Chondrocyte (in vitro differentiated cells): ENCODE measurements at regions not wholly inside any gene's neighbourhood (a gene's known extent, or its start where the extent isn't known, plus 50 kb on each side); places are given as distances from the start of the nearest gene placed in this dataset.

ENCODE experiments used
- DNase-seq: peaks from one replicate; pipeline ENCODE4 v3.0.0; 2021; ENCODE audit warnings: mixed read lengths, low spot score
- H3K27ac Mint-ChIP-seq: one replicate; pipeline ENCODE4 v1.8.0; 2021; ENCODE audit warnings: mild to moderate bottlenecking, moderate library complexity, mixed read lengths; ENCODE audit not compliant: unreplicated experiment
- H3K27me3 Mint-ChIP-seq: 2 replicates; pipeline ENCODE4 v1.8.0; 2021; ENCODE audit warnings: low read depth, mixed read lengths
- H3K36me3 Mint-ChIP-seq: 2 replicates; pipeline ENCODE4 v1.8.0; 2021; ENCODE audit warnings: low read depth, mixed read lengths
- H3K4me1 Mint-ChIP-seq: 2 replicates; pipeline ENCODE4 v1.8.0; 2021; ENCODE audit warnings: low read depth, mild to moderate bottlenecking, mixed read lengths
- H3K4me3 Mint-ChIP-seq: one replicate; pipeline ENCODE4 v1.8.0; 2021; ENCODE audit warnings: mild to moderate bottlenecking, moderate library complexity, mixed read lengths; ENCODE audit not compliant: unreplicated experiment
- H3K9me3 Mint-ChIP-seq: 2 replicates; pipeline ENCODE4 v1.8.0; 2021; ENCODE audit warnings: low read depth, mixed read lengths
- TF ChIP-seq, protein P1 (sequence below): fragments of 200-600 bp; sonication (generic); IDR thresholded peaks from 2 replicates; pipeline ENCODE4 v1.5.0; 2021; ENCODE audit warnings: antibody characterized with exemption, mild to moderate bottlenecking, moderate library complexity

DNA sequence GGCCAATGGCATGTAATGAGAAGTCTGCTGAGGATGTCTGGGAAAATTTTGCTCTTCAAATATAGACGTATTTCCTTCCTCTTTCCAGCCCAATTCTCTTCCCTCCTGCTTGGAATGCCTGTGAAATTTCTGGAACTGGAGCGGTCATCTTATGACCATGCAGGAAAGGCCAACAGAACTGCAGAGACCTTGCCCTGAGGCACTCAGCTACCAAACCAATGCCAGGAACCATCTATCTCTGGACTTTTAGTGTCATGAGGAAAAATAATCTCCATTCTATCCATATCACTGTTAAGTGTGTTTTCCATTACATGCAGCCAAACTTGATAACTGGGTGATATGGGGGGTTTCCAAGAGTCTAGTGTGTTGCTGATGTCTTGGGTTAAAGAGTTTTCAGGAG, 363.7 kb downstream of the SLC4A3 start:
- DNase-seq = no peak
- Mint-ChIP-seq H3K4me1 (peaks cover 9% of the 10 kb centered on the region), H3K27me3 (no peaks in the 10 kb centered on the region), H3K27ac (no peak overlapping the region), H3K4me3 (no peak overlapping the region), H3K36me3 (no peaks in the 10 kb centered on the region), H3K9me3 (peaks cover 5% of the 10 kb centered on the region)
- TF ChIP-seq, protein P1, sequence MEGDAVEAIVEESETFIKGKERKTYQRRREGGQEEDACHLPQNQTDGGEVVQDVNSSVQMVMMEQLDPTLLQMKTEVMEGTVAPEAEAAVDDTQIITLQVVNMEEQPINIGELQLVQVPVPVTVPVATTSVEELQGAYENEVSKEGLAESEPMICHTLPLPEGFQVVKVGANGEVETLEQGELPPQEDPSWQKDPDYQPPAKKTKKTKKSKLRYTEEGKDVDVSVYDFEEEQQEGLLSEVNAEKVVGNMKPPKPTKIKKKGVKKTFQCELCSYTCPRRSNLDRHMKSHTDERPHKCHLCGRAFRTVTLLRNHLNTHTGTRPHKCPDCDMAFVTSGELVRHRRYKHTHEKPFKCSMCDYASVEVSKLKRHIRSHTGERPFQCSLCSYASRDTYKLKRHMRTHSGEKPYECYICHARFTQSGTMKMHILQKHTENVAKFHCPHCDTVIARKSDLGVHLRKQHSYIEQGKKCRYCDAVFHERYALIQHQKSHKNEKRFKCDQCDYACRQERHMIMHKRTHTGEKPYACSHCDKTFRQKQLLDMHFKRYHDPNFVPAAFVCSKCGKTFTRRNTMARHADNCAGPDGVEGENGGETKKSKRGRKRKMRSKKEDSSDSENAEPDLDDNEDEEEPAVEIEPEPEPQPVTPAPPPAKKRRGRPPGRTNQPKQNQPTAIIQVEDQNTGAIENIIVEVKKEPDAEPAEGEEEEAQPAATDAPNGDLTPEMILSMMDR = no peak

DNA sequence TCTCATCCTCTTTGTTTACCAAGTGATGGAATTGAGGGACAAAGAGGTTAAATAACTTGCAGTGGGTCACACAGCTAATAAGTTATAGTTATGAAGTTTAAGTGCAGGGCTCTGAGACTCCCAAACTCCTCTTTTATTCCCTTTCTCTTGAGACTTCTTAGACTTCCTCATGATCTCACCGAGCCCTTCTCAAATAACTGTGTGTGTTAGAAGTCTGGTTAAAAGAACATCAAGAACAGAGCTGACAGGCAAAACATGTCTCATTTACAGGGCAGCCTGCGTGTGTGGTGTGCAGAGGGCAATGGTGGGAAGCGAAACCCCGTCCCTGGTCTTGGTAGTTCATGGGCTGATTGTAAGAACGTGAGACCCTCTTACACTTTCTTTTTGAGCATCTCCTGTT, 368.0 kb downstream of the SLC4A3 start:
- Mint-ChIP-seq H3K4me3 (no peak overlapping the region), H3K4me1 (peaks cover 24% of the 10 kb centered on the region), H3K9me3 (no peaks in the 10 kb centered on the region), H3K27me3 (no peaks in the 10 kb centered on the region), H3K36me3 (no peaks in the 10 kb centered on the region), H3K27ac (no peak overlapping the region)
- TF ChIP-seq, protein P1 = no peak
- no peak for DNase-seq

DNA sequence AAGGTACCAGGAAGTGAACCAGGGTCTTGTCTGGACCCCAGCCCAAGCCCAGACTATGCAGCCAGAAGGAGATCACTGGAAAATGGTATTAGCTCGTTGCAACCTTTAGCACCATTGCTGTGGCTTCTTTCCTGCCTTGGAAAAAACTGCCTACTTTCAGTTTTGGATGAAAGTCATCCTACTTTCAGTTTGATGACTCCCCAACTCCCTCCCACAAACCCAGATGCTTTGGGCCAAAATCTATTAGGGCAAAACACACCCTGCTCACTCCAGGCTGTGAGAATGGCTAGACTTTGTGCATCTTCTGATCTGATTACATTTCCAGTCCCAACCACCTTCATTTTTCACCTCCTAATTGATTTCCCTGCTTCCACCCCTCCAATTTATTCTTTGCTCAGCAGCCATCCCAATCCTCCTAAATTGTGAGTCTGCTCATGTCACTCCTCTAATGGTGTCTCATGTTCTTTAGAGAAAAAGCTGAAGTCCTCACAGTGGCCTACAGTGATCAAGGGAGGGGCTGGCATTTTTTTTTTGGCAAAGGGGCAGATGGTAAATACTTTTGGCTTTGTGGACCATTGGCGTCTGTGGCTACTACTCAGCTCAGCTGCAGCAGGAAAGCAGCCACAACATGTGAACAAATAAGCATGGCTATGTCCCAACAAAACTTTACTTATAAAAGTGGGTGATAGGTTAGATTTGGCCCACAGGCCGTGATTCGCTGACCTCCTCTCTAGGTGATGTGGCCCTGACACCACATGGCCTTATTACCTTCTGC, 368.7 kb downstream of the SLC4A3 start:
- peaks cover 31% of the 10 kb centered on the region for H3K4me1 Mint-ChIP-seq
- TF ChIP-seq, protein P1 = no peak

DNA sequence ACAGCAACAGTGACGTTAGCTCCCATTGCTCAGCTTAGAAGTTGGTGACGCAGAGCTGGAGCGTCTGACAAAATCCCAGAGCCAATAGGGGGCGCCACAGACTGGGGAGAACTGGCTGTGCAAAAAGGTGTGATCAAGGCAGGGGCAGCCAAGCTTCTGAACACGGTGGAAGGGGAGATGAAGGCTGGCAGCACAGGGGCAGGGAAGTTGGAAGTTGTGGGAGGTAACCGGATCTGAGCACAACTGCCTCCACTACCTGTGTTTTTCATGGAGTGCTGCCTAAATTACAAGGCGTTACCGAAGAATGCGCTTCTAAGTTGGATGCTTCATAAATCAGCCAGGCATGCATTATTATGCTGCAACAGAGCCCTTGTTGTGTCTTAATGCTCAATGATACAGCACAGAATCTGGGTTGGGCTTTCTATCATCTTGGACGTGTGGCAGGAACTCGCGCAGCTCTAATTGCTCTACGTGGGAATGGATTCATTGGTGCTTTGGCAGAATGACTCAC, 370.0 kb downstream of the SLC4A3 start:
- H3K27me3 Mint-ChIP-seq = no peaks in the 10 kb centered on the region
- H3K27ac Mint-ChIP-seq = no peak overlapping the region
- H3K9me3 Mint-ChIP-seq = no peaks in the 10 kb centered on the region
- H3K36me3 Mint-ChIP-seq = no peaks in the 10 kb centered on the region
- no peak overlapping the region for H3K4me3 Mint-ChIP-seq
- TF ChIP-seq, protein P1 = peak; percentile 81
- peaks cover 43% of the 10 kb centered on the region for H3K4me1 Mint-ChIP-seq
- DNase-seq = no peak

More for the DNA sequence above, 368.7 kb downstream of the SLC4A3 start:
- no peak overlapping the region for H3K4me3 Mint-ChIP-seq
- DNase-seq = no peak
- H3K27me3 Mint-ChIP-seq = no peaks in the 10 kb centered on the region
- no peaks in the 10 kb centered on the region for H3K9me3 Mint-ChIP-seq
- H3K27ac Mint-ChIP-seq = no peak overlapping the region
- H3K36me3 Mint-ChIP-seq = no peaks in the 10 kb centered on the region

DNA sequence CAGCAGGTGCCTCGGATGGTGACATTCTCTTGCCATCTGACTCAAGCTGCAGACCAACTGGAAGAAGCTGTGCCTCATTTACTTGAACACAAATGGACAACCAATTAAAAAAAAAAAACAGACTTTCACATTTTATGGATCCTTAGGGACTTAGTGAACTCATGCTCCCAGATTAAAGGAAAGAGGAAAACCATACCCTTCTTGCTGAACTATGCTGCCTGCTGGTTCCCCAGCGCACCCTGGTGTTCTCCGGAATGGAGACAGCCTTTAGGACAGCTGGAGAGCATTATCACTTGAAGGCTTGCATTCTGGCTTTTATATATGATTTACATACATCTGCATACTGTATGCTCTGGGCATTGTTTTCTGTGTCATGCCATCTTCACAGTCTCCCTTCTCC, 370.7 kb downstream of the SLC4A3 start:
- Mint-ChIP-seq H3K36me3 (no peaks in the 10 kb centered on the region), H3K4me1 (peaks cover 50% of the 10 kb centered on the region), H3K9me3 (no peaks in the 10 kb centered on the region), H3K4me3 (no peak overlapping the region), H3K27ac (no peak overlapping the region), H3K27me3 (no peaks in the 10 kb centered on the region)
- TF ChIP-seq, protein P1 = no peak
- no peak for DNase-seq
